BLaER1 (cell line): ENCODE measurements at regions not wholly inside any gene's neighbourhood (a gene's known extent, or its start where the extent isn't known, plus 50 kb on each side); places are given as distances from the start of the nearest gene placed in this dataset.

Experiments used
- H3K27ac ChIP-seq: shearing (Covaris generic); formaldehyde crosslinking; 2 replicates; pipeline ENCODE4 v1.8.1; 2022
- H3K27me3 ChIP-seq: shearing (Covaris generic); formaldehyde crosslinking; 2 replicates; pipeline ENCODE4 v1.8.1; 2022
- H3K36me3 ChIP-seq: shearing (Covaris generic); formaldehyde crosslinking; 2 replicates; pipeline ENCODE4 v1.8.1; 2022
- H3K4me1 ChIP-seq: shearing (Covaris generic); formaldehyde crosslinking; 2 replicates; pipeline ENCODE4 v1.8.1; 2022
- H3K4me2 ChIP-seq: shearing (Covaris generic); formaldehyde crosslinking; 2 replicates; pipeline ENCODE4 v1.8.1; 2022
- H3K4me3 ChIP-seq: shearing (Covaris generic); formaldehyde crosslinking; 2 replicates; pipeline ENCODE4 v1.8.1; 2022
- H3K9ac ChIP-seq: shearing (Covaris generic); formaldehyde crosslinking; 2 replicates; pipeline ENCODE4 v1.8.1; 2022
- H3K9me3 ChIP-seq: shearing (Covaris generic); formaldehyde crosslinking; 2 replicates; pipeline ENCODE4 v1.8.1; 2022
- H4K20me1 ChIP-seq: shearing (Covaris generic); formaldehyde crosslinking; 2 replicates; pipeline ENCODE4 v1.8.1; 2022
- Cebpa-rat ChIP-seq: shearing (Covaris generic); IDR thresholded peaks from 2 replicates; pipeline ENCODE4 v1.8.1; 2022

DNA sequence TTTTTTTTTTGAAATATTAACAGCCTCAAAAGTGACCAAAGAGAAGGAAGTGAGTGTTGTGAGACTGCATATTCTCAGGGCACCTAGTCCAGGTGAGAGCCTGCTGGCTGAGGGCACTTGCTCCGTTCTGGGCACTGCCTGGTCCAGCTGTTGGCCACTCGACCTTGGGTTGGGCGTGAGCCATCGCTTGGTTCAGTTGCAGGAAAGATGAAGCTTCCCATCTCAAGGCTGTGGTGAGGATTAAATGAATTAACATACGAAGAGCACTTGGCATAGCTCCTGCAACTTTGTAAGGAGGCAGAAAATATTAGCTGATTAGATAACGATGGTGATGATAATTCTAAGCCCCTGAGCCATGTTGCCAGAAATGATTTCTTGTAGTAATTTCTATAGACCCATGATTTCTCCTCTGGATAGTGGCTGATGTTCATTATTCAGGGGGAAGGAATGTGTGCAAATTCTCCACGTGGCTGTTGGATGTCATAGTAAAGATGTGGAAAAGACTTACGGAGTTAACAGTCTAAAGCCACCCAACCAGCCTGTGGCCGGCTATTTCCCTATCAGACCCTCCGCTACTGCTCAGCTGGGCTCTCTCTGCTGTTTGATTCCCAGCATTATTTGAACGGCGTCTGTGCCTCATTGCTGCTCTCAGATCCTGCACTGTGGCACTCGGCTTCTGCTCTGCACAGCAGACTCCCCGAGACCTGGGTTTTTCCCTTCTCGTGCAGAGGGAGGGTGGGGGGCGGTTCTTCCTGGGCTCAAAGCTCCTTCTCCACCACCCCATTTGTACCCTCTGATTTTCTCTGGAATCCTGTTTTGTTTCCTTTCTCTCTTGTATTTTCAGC, 221.1 kb downstream of the GALR1 start:
- TF ChIP-seq Cebpa-rat, result no peak
- no peak overlapping the region for H3K9ac ChIP-seq
- H4K20me1 ChIP-seq, result no peaks in the 10 kb centered on the region
- H3K27ac ChIP-seq, result no peak overlapping the region
- no peaks in the 10 kb centered on the region for H3K27me3 ChIP-seq
- no peaks in the 10 kb centered on the region for H3K36me3 ChIP-seq
- H3K4me1 ChIP-seq, result no peaks in the 10 kb centered on the region
- no peak overlapping the region for H3K4me3 ChIP-seq
- H3K9me3 ChIP-seq, result no peaks in the 10 kb centered on the region
- H3K4me2 ChIP-seq, result no peak overlapping the region

DNA sequence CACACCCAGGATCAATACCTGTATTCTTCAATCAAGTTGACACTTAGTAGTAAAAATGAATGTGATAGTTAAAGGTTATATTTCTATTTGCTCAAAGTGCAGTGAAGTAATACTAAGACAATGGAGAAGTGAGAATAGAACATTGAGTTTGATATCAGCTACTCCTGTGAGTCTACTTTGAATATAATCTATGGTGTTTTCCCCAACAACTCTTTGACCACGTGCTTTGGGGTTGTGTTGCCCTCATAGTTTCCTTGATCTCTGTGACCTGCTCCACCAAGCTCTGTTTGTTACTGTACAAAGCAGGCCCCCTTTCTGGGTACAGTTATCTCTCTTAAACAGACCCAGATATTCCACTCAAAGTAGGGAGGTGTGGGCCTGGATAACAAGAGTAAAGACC, 222.9 kb downstream of the GALR1 start:
- no peak overlapping the region for H3K9ac ChIP-seq
- no peaks in the 10 kb centered on the region for H3K27me3 ChIP-seq
- no peak overlapping the region for H3K4me2 ChIP-seq
- no peaks in the 10 kb centered on the region for H3K4me1 ChIP-seq
- no peak for TF ChIP-seq Cebpa-rat
- no peak overlapping the region for H3K4me3 ChIP-seq
- H3K9me3 ChIP-seq, result no peaks in the 10 kb centered on the region
- no peak overlapping the region for H3K27ac ChIP-seq
- no peaks in the 10 kb centered on the region for H3K36me3 ChIP-seq
- H4K20me1 ChIP-seq, result no peaks in the 10 kb centered on the region

DNA sequence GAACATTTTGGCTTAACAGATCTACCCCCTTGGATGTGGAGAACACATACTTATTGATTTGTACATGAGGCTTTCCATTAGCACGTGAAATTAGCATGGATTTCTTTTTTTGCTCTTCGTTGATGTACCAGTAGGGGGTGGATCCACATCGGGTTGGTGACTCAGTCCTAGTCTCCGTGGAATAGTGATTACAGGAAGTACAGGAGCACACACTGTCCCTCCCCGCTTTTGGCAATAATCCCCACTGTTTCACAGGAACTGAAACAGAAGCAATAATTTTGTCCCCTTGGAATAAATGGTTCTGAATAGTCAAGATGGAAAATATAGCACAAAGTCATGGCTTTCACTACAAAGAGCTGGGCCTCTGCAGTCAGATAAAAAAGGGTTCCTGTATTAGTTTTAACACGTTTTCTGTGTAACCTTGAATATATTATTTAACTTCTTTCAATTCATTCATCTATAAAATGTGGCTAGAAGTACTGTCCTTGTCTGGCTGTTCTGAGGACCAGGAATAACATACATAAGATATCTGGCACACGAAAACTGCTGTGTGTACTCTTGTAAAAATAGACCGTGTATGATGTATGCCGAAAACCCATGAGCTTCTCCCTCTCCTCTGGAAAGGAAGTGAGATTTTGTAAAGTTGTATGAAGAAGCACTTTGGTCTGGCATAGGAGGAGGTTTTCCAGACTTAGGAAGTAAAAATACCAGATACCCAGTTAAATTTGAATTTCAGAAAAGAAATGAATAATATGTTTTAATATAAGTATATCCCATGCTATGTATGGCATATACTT, 229.2 kb downstream of the GALR1 start:
- Histone ChIP-seq H3K4me3 (no peak overlapping the region), H3K4me1 (no peaks in the 10 kb centered on the region), H4K20me1 (no peaks in the 10 kb centered on the region), H3K9ac (no peak overlapping the region), H3K4me2 (no peak overlapping the region), H3K27ac (no peak overlapping the region), H3K9me3 (no peaks in the 10 kb centered on the region), H3K36me3 (no peaks in the 10 kb centered on the region), H3K27me3 (no peaks in the 10 kb centered on the region)
- no peak for TF ChIP-seq Cebpa-rat

DNA sequence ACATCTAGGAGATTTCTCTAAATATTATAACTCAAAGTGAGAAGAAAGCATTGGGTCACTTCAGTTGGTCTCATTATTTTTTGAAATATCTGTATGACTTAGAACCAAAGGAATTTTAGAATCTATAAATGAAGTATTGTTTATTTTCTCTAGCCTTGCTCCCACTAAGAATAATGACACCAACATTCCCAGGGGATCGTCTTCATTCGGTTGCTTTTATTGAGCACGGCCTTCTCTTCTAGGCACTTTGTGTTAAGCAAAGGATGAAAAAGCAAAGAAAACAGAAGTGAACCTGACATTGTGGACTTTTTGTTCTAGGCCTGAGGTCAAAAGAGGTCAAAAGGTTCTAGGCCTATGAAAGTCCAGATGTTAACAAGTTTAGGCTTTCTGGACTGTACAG, 231.9 kb downstream of the GALR1 start:
- H3K9me3 ChIP-seq, result no peaks in the 10 kb centered on the region
- no peaks in the 10 kb centered on the region for H3K4me1 ChIP-seq
- no peaks in the 10 kb centered on the region for H4K20me1 ChIP-seq
- TF ChIP-seq Cebpa-rat, result no peak
- no peaks in the 10 kb centered on the region for H3K27me3 ChIP-seq
- no peaks in the 10 kb centered on the region for H3K36me3 ChIP-seq
- no peak overlapping the region for H3K9ac ChIP-seq
- H3K4me2 ChIP-seq, result no peak overlapping the region
- H3K4me3 ChIP-seq, result no peak overlapping the region
- no peak overlapping the region for H3K27ac ChIP-seq

DNA sequence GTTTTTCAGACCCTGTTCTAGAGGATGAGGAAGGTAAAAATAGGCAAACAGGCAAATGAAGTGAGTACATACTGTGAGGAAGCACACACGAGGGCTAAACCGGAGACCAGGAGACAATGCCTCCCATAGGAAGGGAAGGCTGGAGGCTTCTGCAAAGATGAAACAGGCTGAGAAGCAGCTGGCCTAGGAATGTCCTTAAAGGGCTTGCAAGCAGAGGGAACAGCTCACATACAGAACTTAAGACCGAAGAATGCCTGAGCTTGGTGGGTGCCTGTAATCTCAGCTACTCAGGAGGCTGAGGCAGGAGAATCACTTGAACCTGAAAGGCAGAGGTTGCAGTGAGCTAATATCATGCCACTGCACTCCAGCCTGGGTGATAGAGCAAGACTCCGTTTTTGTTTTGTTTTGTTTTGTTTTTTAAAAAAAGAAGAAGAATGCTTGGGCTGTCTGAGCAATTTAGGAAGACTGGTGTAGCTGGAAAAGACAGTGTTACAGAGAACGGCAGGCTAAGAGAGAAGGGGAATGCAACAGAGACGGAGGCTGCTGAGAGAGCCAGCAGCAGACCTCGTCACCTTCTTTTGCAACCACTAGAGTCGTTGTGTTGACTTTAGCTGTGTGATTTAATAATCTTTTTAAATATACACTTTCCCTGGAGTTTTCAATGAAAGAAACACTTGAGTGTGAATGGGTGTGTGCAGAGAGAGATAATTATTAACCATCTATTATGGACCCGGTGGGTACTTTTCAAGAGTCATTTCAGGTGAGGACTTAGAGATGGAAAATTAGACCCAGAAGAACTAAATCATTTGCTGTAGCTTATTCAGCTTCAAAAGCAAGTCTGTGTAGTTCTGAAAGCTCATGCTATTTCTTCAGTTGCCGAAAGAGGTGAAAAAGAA, 232.8 kb downstream of the GALR1 start:
- H3K4me3 ChIP-seq, result no peak overlapping the region
- H3K36me3 ChIP-seq, result no peaks in the 10 kb centered on the region
- no peaks in the 10 kb centered on the region for H3K27me3 ChIP-seq
- no peak overlapping the region for H3K27ac ChIP-seq
- no peaks in the 10 kb centered on the region for H3K4me1 ChIP-seq
- no peak overlapping the region for H3K9ac ChIP-seq
- H3K4me2 ChIP-seq, result no peak overlapping the region
- no peaks in the 10 kb centered on the region for H4K20me1 ChIP-seq
- no peaks in the 10 kb centered on the region for H3K9me3 ChIP-seq
- no peak for TF ChIP-seq Cebpa-rat

DNA sequence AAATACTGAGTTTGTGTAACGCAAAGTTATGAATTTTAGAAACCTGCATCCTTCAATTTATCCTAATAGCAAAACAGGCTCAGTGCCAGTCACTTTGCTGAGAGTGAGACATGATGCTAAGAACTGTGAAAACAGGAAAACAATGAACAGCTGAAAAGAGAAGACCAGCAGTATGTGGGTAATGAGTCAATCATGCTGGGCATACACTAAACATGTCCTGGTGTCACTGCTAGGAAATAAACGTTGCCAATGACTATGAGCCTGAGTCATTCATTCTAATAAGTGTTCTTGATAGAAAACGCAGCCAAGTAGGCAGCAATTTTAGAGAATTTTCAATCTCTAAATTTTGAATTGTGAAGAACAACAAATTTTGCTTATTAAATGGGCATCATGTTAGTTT, 237.3 kb downstream of the GALR1 start:
- H3K9me3 ChIP-seq, result no peaks in the 10 kb centered on the region; the same call in 1 of the 2 replicates
- H3K36me3 ChIP-seq, result no peaks in the 10 kb centered on the region
- no peak overlapping the region for H3K4me3 ChIP-seq
- H3K27ac ChIP-seq, result no peak overlapping the region
- H3K4me2 ChIP-seq, result no peak overlapping the region
- H3K9ac ChIP-seq, result no peak overlapping the region
- H3K27me3 ChIP-seq, result no peaks in the 10 kb centered on the region
- H3K4me1 ChIP-seq, result no peaks in the 10 kb centered on the region
- no peak for TF ChIP-seq Cebpa-rat
- H4K20me1 ChIP-seq, result no peaks in the 10 kb centered on the region

DNA sequence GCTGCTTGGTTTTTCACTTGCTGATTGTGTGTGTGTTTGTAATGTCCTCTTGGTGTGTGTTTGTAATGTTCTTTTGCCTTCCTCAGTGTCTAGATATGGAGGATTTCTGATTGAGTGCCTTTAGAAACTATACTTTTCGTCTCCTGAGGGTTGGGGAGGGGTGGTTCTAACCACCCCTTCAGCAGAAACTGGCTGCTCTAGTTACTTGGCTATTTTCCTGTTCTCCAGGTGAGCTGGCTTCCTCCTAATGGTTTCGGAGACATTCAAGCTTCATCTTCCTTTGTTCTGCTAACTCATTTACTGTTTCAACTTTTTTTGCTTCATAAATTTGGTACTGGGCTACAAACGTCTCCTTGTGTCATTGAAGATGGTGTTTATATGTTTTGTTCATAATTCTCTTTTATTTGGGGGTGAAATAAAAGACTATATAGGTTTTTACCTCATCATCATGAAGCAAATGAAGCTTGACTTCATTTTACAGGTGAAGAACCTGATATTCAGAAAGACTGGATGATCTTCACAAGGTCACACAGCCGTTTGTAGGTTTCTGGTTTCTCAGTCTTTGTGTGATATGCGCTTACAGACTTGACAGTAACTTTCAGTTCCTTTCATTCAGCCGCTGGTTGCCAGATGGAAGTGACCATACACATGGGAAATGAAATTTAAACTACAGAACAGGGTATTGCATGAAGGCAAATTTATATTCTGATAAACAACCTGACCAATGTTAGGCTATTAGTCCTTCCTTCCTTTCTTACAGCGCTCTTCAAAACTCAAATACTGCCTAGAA, 238.5 kb downstream of the GALR1 start:
- no peak overlapping the region for H3K27ac ChIP-seq
- no peak overlapping the region for H3K4me3 ChIP-seq
- H4K20me1 ChIP-seq, result no peaks in the 10 kb centered on the region
- no peaks in the 10 kb centered on the region for H3K4me1 ChIP-seq
- H3K9ac ChIP-seq, result no peak overlapping the region
- H3K9me3 ChIP-seq, result no peaks in the 10 kb centered on the region; the same call in 1 of the 2 replicates
- no peak overlapping the region for H3K4me2 ChIP-seq
- no peaks in the 10 kb centered on the region for H3K36me3 ChIP-seq
- TF ChIP-seq Cebpa-rat, result no peak
- H3K27me3 ChIP-seq, result no peaks in the 10 kb centered on the region

DNA sequence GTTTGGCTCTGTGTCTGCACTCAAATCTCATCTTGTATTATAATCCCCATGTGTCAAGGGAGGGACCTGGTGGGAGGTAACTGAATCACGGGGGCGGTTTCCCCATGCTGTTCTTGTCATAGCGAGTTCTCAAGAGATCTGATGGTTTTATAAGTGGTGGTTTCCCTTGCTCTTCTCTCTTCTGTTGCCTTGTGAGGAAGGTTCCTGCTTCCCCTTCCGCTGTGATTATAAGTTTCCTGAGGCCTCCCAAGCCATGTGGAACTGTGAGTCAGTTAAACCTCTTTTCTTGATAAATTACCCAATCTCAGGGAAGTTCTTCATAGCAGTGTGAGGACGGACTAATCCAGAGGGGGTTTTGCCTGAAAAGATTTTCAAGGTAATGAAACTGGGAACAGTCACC, 245.4 kb downstream of the GALR1 start:
- no peak overlapping the region for H3K9ac ChIP-seq
- no peaks in the 10 kb centered on the region for H3K4me1 ChIP-seq
- no peaks in the 10 kb centered on the region for H3K36me3 ChIP-seq
- no peak overlapping the region for H3K4me2 ChIP-seq
- TF ChIP-seq Cebpa-rat, result no peak
- no peaks in the 10 kb centered on the region for H3K27me3 ChIP-seq
- H3K27ac ChIP-seq, result no peak overlapping the region
- H4K20me1 ChIP-seq, result no peaks in the 10 kb centered on the region
- H3K4me3 ChIP-seq, result no peak overlapping the region
- H3K9me3 ChIP-seq, result 0 out of 2 replicates have a peak, but pooled peaks cover 3% of the 10 kb centered on the region
